HL-60 (cell line): ENCODE measurements at regions not wholly inside any gene's neighbourhood (a gene's known extent, or its start where the extent isn't known, plus 50 kb on each side); places are given as distances from the start of the nearest gene placed in this dataset.

ENCODE experiments used
- GABPA ChIP-seq: IDR thresholded peaks from 2 replicates; pipeline ENCODE4 v1.6.1; 2012; ENCODE audit warnings: low read depth
- POLR2AphosphoS5 ChIP-seq: IDR thresholded peaks from 2 replicates; pipeline ENCODE4 v1.6.1; 2012; ENCODE audit warnings: low read depth
- SPI1 ChIP-seq: IDR thresholded peaks from 2 replicates; pipeline ENCODE4 v1.6.1; 2012; ENCODE audit warnings: low read depth, mild to moderate bottlenecking, borderline replicate concordance
- TF ChIP-seq, protein P1 (sequence below): IDR thresholded peaks from one replicate; pipeline ENCODE4 v1.5.1; 2011; ENCODE audit warnings: low read length, control low read depth, inconsistent platforms; ENCODE audit not compliant: insufficient read depth

DNA sequence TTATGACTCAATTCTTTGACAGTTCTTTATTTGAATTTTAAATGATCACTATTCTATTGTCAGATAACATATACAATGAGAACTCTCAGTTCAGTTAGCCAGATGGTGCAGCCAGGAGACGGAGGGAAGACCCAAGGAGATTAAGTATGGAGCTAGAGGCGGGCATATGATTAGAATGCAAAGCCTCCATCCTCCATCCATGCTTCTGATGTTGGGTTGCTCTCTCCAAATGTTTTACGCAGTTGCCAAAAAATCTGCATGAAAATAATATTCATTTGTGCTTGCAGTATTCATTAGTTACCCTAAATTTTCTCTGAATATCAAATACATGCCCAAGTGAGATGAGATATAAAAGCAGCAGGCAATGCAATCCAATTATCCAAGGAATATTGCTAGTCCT is 874.8 kb downstream of the C4orf33 start:
- TF ChIP-seq, protein P1, sequence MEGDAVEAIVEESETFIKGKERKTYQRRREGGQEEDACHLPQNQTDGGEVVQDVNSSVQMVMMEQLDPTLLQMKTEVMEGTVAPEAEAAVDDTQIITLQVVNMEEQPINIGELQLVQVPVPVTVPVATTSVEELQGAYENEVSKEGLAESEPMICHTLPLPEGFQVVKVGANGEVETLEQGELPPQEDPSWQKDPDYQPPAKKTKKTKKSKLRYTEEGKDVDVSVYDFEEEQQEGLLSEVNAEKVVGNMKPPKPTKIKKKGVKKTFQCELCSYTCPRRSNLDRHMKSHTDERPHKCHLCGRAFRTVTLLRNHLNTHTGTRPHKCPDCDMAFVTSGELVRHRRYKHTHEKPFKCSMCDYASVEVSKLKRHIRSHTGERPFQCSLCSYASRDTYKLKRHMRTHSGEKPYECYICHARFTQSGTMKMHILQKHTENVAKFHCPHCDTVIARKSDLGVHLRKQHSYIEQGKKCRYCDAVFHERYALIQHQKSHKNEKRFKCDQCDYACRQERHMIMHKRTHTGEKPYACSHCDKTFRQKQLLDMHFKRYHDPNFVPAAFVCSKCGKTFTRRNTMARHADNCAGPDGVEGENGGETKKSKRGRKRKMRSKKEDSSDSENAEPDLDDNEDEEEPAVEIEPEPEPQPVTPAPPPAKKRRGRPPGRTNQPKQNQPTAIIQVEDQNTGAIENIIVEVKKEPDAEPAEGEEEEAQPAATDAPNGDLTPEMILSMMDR = no peak
- TF ChIP-seq POLR2AphosphoS5 = no peak
- no peak for TF ChIP-seq SPI1
- TF ChIP-seq GABPA = no peak
